ENCODE measurements at regions not wholly inside any gene's neighbourhood (a gene's known extent, or its start where the extent isn't known, plus 50 kb on each side); places are given as distances from the start of the nearest gene placed in this dataset.

DNA sequence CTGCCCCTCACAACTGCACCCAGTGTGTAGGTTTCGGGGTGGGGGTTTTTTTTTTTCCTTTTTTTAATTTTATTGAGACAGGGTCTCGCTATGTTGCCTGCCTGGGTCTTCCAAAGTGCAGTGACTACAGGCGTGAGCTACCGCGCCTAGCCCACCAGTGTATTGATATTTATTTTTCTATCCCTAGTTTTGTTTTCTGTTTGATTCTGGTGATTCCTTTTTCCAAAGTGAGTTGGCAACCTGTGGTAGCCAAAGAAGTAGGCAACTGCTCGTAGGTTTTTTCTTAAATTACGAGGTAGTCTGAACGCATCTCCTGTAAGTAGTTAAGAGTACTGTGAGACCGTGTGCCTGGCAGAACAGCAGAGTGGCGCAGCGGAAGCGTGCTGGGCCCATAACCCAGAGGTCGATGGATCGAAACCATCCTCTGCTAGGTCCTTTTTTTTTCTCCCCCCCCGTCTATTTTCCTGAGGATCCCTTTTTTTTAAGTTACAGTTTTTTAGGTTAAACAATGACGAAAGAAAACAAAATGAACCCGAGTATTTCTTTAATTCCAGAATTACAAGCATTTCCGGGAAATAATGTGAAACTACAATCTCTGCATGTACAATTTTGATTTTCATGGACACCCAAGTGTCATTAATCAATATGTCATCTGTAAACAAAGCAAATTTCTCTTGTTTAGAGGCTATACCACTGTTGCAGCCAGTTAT, 78.7 kb upstream of the BTN3A2 start:
- peak; percentile 68 to 70 for DNase-seq (ENCODE audit: low read depth in 2 of 2)

DNA sequence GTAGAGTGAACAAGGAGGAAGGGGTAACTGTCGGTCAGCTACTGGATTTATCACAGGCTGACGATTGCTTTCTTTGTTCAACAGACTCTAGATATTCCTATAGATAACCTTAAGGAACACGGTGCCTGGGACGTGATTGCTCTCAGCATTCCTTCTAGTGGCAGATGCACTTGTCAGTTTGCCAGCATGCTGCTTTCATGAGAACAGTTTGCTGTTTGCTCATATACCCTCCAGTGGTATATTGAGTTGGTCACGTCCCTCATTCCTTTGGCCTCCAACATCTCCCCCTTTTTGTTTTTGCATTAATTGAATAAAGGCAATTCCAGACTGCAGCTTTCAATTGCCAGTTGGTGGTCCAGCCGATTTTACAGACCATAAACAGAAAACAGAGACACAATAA, 76.8 kb upstream of the BTN3A2 start:
- DNase-seq (ENCODE audit: low read depth in 2 of 2): no peak

DNA sequence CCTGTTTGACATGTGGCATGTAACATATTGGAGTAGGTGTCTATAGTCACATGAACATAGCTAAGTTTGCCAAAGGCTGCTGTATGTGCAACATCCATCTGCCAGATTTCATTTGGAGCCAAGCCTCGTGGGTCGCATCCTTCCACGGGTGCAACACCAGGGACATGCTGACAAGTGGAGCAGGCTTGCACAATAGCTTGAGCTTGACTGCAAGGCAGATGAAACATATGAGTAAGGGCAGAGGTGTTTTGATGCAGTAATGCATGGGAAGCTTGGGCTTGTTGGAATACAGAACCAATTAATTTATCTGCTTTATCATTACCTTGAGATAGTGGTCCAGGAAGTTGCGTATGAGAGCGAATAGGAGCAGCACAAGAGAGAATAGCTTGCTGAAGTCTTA, 74.1 kb upstream of the BTN3A2 start:
- no peak for DNase-seq (ENCODE audit: low read depth in 2 of 2)

DNA sequence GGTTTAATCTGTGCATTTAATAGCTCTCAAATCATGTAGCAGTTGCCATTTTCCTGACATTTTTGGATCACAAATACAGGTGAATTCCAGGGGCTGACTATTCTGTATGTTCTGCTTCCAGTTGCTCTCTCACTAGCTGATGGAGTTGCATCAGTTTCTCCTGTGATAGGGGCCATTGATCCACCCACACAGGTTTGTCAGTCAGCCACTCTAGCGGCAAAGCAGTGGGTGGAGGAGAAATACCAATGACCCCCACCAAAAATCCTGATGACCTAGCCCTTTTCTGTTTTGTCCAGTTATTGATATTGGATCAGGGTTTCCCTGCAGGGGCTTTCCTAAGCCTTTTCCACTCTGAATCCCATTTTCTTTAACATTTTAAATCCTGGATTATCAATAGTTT, 72.3 kb upstream of the BTN3A2 start:
- no peak for DNase-seq (ENCODE audit: low read depth in 2 of 2)

DNA sequence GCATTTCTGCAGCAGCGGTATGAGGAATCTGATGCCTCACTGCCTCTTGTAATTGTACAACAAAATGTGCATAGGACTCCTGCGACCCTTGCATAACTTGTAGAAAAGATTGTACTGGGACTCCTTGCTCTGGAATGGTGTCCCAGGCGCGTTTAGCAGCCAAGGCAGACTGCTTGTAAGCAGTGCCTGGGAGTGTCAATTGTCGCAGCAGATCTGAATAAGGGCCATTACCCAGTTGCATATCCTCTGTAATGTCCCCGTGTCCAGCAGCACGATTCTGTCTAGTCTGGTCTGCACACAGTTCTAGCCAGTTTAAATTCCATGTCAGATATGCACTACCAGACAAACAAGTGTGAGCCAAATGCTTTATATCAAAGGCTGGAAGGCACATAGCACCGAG, 70.7 kb upstream of the BTN3A2 start:
- no peak for DNase-seq (ENCODE audit: low read depth in 2 of 2)

DNA sequence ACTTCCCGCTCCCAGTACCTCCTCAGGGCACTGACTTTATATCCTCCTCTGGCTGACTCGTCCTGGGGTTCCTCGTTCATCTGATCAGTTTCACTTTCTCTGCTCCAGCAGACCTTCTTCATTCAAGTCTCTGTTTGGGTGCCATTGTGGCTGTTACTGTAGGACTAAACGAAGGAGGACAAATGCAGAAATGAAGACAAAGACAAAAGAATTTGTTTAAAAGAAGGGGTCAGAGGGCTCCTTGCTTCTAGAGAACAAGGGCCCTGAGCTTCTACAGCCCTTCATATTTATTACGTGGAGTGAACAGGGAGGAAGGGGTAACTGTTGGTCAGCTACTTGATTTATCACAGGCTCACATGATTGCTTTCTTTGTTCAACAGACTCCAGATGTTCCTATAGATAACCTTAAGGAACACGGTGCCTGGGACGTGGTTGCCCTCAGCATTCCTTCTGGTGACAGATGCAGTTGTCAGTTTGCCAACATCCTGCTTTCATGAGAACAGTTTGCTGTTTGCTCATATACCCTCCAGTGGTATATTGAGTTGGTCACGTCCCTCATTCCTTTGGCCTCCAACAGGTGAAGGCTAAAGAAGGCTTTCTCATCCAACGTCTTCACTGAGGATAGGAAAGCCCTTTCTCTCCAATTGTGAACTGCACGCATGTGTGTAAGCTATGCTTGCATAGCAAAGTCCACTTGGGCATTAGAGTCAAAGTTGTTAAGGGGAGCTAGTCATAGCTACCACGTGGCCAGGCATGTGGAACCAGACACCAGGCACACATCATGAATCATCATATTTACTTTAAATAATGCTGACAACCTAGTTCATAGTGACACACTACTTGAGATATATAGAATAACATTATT, 69.1 kb upstream of the BTN3A2 start:
- DNase-seq (ENCODE audit: low read depth in 2 of 2): no peak

DNA sequence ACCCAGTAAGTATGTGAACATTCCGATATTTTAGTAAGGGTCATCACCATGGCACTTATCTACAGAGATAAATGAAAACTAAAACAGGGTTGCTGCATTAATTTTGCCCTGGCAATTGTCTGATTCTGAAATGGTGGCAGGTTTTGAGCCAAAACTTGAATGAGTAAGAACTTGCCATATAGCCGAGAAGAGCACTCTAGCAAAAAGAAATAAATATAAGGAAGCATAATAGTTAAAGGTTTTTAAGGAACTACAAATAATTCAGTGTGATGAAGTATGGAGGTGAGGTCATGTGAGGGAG, 68.5 kb upstream of the BTN3A2 start:
- no peak for DNase-seq (ENCODE audit: low read depth in 2 of 2)

DNA sequence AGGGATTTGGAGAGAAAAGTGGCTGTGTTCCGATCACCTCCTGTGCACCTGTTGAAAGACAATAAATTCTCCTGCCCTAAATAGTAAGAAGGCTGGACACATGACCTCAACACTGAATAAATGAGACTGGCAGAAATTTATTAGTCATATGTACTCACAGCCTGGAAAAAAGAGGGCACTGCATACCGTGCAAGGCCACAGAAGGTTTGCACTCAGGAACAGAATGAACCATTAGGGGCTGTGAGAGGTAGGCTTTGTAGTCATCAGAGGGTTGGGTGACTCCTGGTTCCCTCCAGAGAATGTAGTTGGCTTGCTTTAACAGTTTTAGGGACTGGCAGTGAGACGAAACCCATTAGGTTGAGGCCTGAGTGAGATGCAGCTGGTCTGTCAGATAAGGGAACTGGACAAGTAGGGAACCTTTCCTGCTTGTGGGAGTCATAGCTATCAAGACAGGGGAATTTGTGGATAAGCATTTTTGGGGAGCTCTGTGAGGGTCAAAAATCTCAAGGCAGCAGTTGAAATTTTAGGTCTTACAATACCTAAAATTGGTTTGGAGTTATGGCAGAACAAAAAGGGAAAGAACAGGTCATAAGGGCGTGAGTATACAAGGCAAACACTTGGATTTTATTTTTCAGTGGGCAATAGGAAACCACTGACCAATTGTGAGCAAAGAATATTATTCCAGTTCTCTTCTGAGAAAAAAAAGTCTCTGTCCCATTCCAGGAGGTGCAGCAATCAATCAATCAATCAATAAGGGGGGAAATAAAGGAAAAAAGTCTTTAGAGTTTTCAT, 67.9 kb upstream of the BTN3A2 start:
- DNase-seq (ENCODE audit: low read depth in 2 of 2): no peak

DNA sequence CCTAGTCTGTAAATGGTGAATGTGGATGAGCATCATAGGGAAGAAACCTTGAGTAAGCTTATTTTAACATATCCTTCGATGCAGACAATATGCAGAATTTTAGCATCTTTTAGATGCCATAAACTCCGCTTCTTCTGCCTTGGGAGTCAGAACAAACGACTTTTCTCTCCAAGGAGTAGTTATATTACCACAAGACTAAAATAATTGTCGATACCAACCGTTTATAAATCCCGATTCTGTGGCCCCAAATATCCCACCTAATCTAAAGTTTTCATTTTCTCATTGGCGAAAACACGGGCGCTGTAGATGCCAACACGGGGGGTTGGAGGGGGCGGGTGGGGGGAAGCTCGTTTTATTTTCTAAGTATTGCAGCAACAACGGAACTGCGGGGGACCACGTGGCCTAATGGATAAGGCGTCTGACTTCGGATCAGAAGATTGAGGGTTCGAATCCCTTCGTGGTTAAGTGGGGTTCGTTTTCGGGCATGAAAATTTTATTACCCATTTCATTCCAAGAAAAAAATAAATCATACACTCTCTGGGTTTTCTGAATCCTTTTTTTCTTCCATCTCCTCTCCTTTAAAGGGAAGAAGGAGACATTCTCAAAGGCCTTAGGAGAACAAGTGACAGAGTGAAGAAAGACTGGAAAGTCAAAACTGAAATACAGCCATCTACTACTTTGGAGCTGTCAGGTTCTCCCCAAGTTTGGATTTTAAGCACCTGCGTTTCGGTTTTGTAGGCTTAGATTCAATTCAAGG, 65.5 kb upstream of the BTN3A2 start:
- no peak for DNase-seq (ENCODE audit: low read depth in 2 of 2)

DNA sequence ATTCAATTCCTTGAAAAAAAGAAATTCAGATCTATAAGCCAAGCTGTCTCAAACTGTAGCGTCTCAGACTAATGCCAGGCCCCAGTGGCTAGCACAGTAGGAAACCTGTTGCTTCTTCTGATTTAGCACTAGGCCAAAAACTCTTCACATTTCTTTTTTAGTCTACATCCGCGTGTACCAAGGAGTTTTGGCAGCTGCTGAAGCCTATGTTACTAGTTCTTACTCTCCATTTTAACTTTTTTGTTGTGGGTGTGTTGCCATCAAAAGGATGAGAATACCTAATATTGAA, 65.0 kb upstream of the BTN3A2 start:
- DNase-seq (ENCODE audit: low read depth in 2 of 2): no peak

DNA sequence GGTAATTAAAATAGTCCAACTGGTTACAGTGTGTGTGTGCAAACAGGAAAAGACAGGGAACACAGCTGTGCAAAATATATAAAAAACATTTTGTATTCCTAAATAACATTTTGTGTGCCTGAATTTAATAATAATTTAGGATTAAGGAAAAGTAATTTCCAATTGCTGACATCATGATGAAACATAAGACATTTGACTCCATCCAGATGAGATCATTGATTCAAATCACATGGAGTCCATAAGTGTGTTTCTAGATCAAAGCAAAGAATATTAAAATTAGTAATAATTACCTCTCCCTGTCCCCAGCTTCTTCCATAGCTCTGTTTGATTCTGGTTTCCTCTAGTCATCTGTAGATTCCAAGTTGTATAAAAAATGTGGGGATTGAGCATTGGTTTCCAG, 64.6 kb upstream of the BTN3A2 start:
- no peak for DNase-seq (ENCODE audit: low read depth in 2 of 2)

DNA sequence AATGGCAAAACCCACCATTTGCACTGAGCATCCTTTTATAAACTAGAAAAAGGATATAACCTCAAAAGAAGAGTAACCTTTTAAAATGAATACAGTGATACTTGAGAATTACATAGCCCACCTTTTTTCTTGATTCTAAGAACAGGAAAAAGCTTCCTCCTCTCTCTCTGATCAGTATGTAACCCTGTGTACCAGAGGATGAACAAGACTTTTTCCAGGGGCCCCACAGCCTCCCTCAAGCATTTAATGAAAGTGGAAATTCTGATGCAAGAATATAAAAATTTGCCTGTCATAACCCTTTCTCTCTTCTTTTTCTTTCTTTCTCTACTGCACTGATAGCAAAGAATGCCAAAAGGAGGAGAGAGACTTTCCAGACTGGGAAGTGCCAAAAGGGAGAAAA, 64.2 kb upstream of the BTN3A2 start:
- DNase-seq (ENCODE audit: low read depth in 2 of 2): no peak

DNA sequence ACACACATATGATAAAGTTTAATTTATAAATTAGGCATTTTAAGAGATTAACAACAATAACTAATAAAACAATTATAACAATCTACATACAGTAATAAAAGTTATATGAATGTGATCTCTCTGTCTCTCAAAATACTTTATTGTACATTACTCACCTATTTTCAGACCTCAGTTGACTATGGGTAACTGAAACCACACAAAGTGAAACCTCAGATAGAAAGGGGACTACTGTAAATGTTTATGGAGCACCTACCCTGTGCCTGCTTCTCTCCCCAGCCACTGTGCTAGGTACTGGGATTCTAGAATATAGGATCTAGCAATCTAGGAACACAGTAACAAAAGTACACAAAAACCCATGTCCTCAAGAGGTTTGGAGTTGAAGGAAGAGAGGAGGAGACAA, 63.4 kb upstream of the BTN3A2 start:
- no peak for DNase-seq (ENCODE audit: low read depth in 2 of 2)

DNA sequence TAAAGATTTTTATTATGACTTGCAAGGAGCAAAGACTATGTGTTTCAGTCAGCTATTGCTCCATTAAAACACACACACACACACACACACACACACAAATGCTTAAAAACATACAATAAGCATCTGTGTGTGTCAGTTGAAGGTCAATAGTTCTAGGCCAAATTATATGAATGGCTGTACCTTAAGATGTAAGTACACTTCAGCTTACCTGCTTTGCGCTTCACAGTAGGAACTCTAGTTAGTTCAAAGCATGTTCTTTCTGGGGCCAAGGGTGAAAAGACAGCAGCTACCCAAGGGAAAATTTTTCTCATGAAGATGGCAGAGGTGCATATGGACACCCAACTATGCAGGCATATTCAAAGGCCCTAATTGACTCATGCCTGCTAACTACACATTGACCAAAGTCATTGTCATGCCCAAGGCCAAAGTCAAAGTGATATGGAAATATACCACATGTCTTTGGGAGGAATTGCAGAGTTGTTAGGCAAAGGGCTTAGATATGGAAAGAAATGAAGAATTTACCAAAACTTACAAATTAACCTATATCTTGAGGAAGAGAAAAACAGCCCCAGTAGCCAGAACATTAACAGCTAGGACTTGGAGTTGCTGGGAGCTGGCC, 61.9 kb upstream of the BTN3A2 start:
- no peak for DNase-seq (ENCODE audit: low read depth in 2 of 2)

DNA sequence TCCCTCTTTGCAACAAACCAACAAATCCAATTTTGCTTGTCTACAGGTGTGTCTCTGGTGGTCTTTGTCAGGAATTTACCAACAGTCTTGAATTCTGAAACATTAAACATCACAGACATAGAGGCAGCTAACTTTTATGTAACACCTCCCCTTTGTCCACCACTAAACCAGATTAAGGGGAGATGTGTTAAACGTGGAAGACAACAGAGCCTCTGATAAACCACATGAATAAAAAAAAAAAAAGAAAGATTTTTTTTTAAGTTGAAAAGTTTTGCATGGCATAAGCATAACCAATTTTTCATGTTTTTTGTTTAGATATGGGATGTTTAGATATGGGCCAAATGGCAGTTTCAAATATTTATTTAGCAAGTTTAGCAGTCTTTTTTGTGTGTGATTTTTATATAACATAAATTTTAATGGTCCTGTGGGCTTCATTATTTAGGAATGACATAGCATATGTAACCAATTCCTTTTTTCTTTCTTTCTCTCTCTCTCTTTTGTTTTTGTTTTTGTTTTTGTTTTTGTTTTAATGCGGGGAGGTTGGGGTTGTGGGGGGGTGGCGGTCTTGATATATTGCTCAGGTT, 60.7 kb upstream of the BTN3A2 start:
- no peak for DNase-seq (ENCODE audit: low read depth in 2 of 2)

DNA sequence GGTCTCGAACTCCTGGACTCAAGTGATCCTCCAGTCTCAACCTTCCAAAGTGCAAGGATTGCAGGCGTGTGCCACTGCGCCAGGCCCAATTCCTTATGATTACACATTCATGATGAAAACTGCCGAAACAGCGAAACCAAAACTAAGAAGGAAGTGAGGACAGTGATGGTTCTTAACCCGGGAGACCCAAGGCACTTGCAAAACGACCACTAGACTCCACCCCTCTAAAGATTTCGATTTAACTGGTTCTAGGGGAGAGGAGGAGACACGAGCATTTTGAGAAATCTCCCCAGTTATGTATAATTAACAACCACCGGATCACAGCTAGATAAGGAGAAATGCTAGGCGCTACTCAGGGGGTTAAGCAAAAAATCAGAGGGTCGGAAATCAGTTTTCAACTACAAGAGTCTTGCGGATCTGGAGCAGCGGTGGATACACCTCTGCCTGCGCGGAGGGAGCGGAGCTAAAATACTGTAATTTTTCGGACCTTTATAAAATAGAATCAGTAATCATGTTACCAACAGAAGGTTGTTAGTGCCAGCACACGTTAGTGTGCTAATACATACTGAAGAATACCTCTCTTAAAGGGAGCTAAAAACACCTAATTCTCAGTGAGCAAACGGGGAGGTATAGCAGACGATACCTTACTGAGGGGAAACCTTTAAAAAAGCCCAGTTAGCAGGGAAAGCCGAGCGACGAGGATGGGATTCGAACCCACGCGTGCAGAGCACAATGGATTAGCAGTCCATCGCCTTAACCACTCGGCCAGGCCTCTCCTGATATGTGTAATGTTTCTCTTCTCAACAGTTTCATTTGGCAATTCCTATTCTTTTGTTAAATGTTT, 60.0 kb upstream of the BTN3A2 start:
- peak in 1 of 2 donors; percentile 49 for DNase-seq (ENCODE audit: low read depth in 2 of 2)

DNA sequence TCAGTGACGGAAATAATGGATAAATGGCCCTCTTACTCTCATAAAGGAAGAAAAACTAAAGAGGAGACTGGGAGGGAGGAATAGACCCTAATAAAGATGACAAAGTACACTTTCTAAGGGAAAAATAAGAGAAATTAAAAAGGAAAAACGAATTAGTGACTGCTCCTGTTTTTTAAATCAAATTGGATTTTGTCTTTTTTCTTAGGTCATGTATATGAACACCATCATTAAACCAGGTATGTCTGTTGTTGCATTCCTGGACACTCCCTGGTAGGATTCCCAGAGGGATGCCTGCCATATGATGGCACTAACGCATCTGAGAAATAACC, 59.4 kb upstream of the BTN3A2 start:
- DNase-seq (ENCODE audit: low read depth in 2 of 2): no peak

DNA sequence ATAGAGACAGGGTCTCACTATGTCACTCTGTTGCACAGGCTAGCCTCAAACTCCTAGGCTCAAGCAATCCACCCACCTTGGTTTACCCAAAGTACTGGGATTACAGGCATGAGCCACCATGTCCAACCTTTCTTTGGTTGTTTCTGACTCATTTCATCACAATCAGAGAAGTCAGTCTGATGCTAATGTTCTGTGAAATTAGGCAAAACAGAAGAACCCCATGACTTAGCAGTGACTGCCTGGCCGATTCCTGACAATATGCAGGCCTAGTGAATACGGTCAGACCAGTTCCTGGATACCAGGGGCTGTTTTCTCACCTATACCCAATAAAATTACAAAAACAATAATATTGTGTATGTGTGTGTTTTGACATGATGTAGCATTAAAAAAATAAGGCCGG, 58.8 kb upstream of the BTN3A2 start:
- DNase-seq (ENCODE audit: low read depth in 2 of 2): no peak

DNA sequence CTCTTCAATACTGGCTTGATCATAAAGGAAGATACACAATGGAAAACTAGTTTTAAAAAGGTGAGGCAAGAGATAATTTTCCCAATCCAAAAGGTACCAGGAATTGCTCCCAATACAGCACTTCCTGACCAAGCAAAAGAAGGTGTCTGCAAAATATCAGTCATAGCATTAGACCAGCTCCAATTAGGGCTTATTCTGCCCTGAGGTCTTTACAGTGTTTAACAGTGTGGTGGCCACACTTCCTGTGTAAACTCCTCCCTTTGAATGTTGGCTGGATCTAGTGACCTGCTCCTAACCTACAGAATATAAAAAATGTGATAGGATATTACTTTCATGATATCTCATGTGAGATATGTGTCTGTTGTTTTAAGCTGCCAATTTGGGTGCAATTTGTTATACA, 57.1 kb upstream of the BTN3A2 start:
- no peak for DNase-seq (ENCODE audit: low read depth in 2 of 2)

DNA sequence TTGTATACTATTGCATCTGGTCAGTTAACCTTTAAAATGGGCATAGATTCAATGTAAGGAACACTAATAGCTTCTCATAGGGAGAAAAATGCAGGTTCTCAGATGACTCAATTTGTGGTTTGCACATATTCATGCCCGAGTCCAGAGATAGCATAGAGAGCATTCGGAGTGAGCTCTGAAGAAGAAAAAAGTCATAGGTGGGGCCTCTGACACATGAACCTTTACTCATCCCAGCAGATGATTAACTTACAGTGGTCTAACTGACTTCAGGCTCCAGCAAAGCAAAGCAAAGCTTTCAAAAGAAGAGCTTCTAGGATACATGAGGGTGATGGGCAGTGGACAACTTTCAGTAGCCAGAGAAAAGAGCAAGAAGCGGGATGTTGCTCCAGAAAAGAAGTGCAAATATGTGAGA, 55.3 kb upstream of the BTN3A2 start:
- no peak for DNase-seq (ENCODE audit: low read depth in 2 of 2)

DNA sequence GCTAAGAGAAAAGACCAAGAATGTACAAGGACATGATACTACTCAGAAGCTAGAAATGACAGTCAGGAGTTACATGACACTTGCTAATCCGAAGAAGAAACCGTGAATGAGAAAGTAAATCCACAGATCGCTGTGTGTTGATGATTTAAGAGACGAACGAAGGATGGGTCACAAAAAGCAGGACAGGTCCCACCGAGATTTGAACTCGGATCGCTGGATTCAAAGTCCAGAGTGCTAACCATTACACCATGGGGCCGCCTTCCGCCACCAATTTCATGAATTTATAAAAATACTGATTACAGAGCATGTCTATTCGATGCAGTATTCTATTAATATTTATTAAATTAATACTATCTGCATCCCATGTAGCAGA, 54.0 kb upstream of the BTN3A2 start:
- no peak for DNase-seq (ENCODE audit: low read depth in 2 of 2)
